Spinal cord (tissue), 9 donors: ENCODE measurements at regions not wholly inside any gene's neighbourhood (a gene's known extent, or its start where the extent isn't known, plus 50 kb on each side); places are given as distances from the start of the nearest gene placed in this dataset.

Experiments used
- DNase-seq, 6 donors: peaks; one replicate each; pipeline versions ENCODE4 v3.0.0 to v3.0.0-alpha.2; 2013 to 2015; ENCODE audit warnings: low spot score in 6 of 6, low read depth in 4 of 6
- H3K27ac ChIP-seq: one replicate; pipeline ENCODE4 v1.5.1; 2013; ENCODE audit warnings: low read depth, low read length, control low read depth
- H3K27me3 ChIP-seq: one replicate; pipeline ENCODE4 v1.6.1; 2013; ENCODE audit warnings: low read length; ENCODE audit not compliant: control insufficient read depth, insufficient read depth
- H3K36me3 ChIP-seq: one replicate; pipeline ENCODE4 v1.6.1; 2013; ENCODE audit warnings: low read length; ENCODE audit not compliant: control insufficient read depth, insufficient read depth
- H3K4me1 ChIP-seq: one replicate; pipeline ENCODE4 v1.6.1; 2013; ENCODE audit warnings: low read length; ENCODE audit not compliant: control insufficient read depth, insufficient read depth
- H3K4me3 ChIP-seq: one replicate; pipeline ENCODE4 v1.5.1; 2013; ENCODE audit warnings: low read depth, low read length, control low read depth
- H3K9me3 ChIP-seq: one replicate; pipeline ENCODE4 v1.6.1; 2013; ENCODE audit warnings: low read length; ENCODE audit not compliant: control insufficient read depth, insufficient read depth
- WGBS: methylation state at CpG from one replicate; pipeline ENCODE4 v1.1.5; 2013; ENCODE audit warnings: missing lambda C conversion rate; ENCODE audit not compliant: insufficient coverage; 5-methylcytosine and 5-hydroxymethylcytosine counted together
- donor health status: healthy.

GRCh38 chr2:2638547-2639220, 307.6 kb upstream of the MYT1L start:
- Histone ChIP-seq H3K27ac (no peak overlapping the region), H3K27me3 (no peaks in the 10 kb centered on the region)

GRCh38 chr2:2636813-2637212, 305.7 kb upstream of the MYT1L start:
- H3K9me3 ChIP-seq, result no peaks in the 10 kb centered on the region
- H3K27ac ChIP-seq, result no peak overlapping the region
- H3K27me3 ChIP-seq, result no peaks in the 10 kb centered on the region
- DNase-seq, result no peak
- no peaks in the 10 kb centered on the region for H3K36me3 ChIP-seq
- peaks cover 48% of the 10 kb centered on the region for H3K4me1 ChIP-seq
- no peak overlapping the region for H3K4me3 ChIP-seq
- 94% methylated on average over 5 of the region's 5 CpGs for WGBS

More at GRCh38 chr2:2638547-2639220, 307.6 kb upstream of the MYT1L start:
- H3K4me3 ChIP-seq, result no peak overlapping the region
- DNase-seq, result peak in 1 of 6 donors; percentile 83
- no peaks in the 10 kb centered on the region for H3K9me3 ChIP-seq
- H3K4me1 ChIP-seq, result peaks cover 56% of the 10 kb centered on the region
- no peaks in the 10 kb centered on the region for H3K36me3 ChIP-seq
- WGBS, result 50% methylated on average over 5 of the region's 11 CpGs

GRCh38 chr2:2635025-2635528, 304.0 kb upstream of the MYT1L start:
- WGBS, result 66% methylated on average over 6 of the region's 6 CpGs
- Histone ChIP-seq H3K4me3 (no peak overlapping the region), H3K27ac (no peak overlapping the region), H3K27me3 (no peaks in the 10 kb centered on the region), H3K36me3 (no peaks in the 10 kb centered on the region), H3K9me3 (no peaks in the 10 kb centered on the region), H3K4me1 (peaks cover 31% of the 10 kb centered on the region)
- no peak for DNase-seq

- H3K4me3 ChIP-seq, result no peak overlapping the region
- no peak overlapping the region for H3K27ac ChIP-seq
- H3K4me1 ChIP-seq, result peaks cover 12% of the 10 kb centered on the region
- no peak for DNase-seq
- H3K36me3 ChIP-seq, result no peaks in the 10 kb centered on the region
- WGBS, result 80% methylated on average over 8 of the region's 8 CpGs
- no peaks in the 10 kb centered on the region for H3K27me3 ChIP-seq
- no peaks in the 10 kb centered on the region for H3K9me3 ChIP-seq
Measured at GRCh38 chr2:2633017-2633416, 301.9 kb upstream of the MYT1L start.

- no peaks in the 10 kb centered on the region for H3K27me3 ChIP-seq
- peak in 1 of 6 donors; percentile 37 for DNase-seq
- H3K9me3 ChIP-seq, result no peaks in the 10 kb centered on the region
- no peak overlapping the region for H3K27ac ChIP-seq
- H3K4me3 ChIP-seq, result no peak overlapping the region
- 28% methylated on average over 5 of the region's 6 CpGs for WGBS
- H3K4me1 ChIP-seq, result no peaks in the 10 kb centered on the region
- H3K36me3 ChIP-seq, result no peaks in the 10 kb centered on the region
Measured at GRCh38 chr2:2623939-2624338, 292.9 kb upstream of the MYT1L start.

GRCh38 chr2:2621855-2622254, 290.8 kb upstream of the MYT1L start:
- no peak overlapping the region for H3K4me3 ChIP-seq
- no peak for DNase-seq
- 87% methylated on average over 7 of the region's 8 CpGs for WGBS
- H3K27ac ChIP-seq, result no peak overlapping the region
- no peaks in the 10 kb centered on the region for H3K27me3 ChIP-seq
- H3K9me3 ChIP-seq, result no peaks in the 10 kb centered on the region
- no peaks in the 10 kb centered on the region for H3K36me3 ChIP-seq
- H3K4me1 ChIP-seq, result no peaks in the 10 kb centered on the region

GRCh38 chr2:2620604-2621003, 289.5 kb upstream of the MYT1L start:
- Histone ChIP-seq H3K36me3 (no peaks in the 10 kb centered on the region), H3K9me3 (no peaks in the 10 kb centered on the region), H3K27ac (no peak overlapping the region), H3K27me3 (no peaks in the 10 kb centered on the region), H3K4me3 (no peak overlapping the region), H3K4me1 (no peaks in the 10 kb centered on the region)
- 83% methylated on average over 1 of the region's 7 CpGs for WGBS
- no peak for DNase-seq

GRCh38 chr2:2619995-2620394, 288.9 kb upstream of the MYT1L start:
- H3K4me1 ChIP-seq, result no peaks in the 10 kb centered on the region
- H3K4me3 ChIP-seq, result no peak overlapping the region
- H3K27me3 ChIP-seq, result no peaks in the 10 kb centered on the region
- 99% methylated on average over 5 of the region's 8 CpGs for WGBS
- H3K9me3 ChIP-seq, result no peaks in the 10 kb centered on the region
- H3K36me3 ChIP-seq, result no peaks in the 10 kb centered on the region
- no peak for DNase-seq
- no peak overlapping the region for H3K27ac ChIP-seq

GRCh38 chr2:2614452-2614851, 283.4 kb upstream of the MYT1L start:
- DNase-seq, result no peak
- Histone ChIP-seq H3K4me1 (peaks cover 8% of the 10 kb centered on the region), H3K27ac (peak overlapping the region; percentile 55), H3K27me3 (no peaks in the 10 kb centered on the region), H3K36me3 (no peaks in the 10 kb centered on the region), H3K4me3 (no peak overlapping the region), H3K9me3 (no peaks in the 10 kb centered on the region)
- WGBS, result 86% methylated on average over 9 of the region's 9 CpGs
